ENCODE measurements at regions not wholly inside any gene's neighbourhood (a gene's known extent, or its start where the extent isn't known, plus 50 kb on each side); places are given as distances from the start of the nearest gene placed in this dataset.

DNA sequence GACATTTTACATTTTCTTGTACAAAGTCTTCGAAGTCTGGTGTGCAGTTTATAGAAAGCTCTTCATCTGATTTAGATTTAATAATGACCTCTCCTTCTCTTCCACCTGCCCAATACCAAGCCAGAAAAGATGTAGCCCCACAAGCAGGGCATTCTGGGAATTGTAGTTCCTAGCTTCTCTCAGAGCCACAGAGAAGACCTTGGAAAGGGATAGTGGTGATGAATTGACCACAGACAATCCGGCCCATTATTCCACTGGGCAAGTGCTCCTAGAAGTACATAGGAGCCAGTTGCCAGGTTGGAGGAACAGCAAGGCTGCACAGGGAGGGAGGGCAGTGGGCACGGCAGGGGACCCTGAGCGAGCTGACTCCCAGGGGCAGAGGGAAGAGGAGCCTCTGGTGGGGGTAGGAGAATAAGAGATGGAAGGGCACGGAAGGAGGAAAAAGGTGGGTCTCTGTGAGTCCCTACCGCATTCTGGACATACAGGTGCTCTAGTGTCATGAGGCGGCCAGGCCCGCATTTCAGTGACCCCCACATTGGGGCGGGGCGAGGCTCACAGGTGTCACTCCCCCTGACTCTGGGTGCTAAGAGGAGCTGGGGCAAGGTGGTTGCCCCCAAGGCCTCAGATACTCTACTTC, 152.5 kb upstream of the HAAO start:
- TF ChIP-seq POLR2A (IDR thresholded peaks at IDR 0.05), result no peak
- peaks cover 5 to 10% of the 10 kb centered on the region in 2 donors for H3K4me1 ChIP-seq
- DNase-seq, result no peak
- no peaks in the 10 kb centered on the region for H3K9me3 ChIP-seq
- H3K36me3 ChIP-seq, result no peaks in the 10 kb centered on the region
- H3K27me3 ChIP-seq, result no peaks in the 10 kb centered on the region
- H3K4me3 ChIP-seq, result no peak overlapping the region
- ATAC-seq, result no peak
- H3K27ac ChIP-seq, result no peak overlapping the region
- in situ Hi-C loops (cut with MboI; ENCODE audit: low sequenced_read_pairs in 4 of 4), result loop anchor here in 3 of 4 donors (5.0 to 25.0 kb wide), 4 partner anchors 108 to 542 kb away; no protein-coding TSS in a partner anchor
- intact Hi-C loops (cut with DNase I; ENCODE audit: low total_unique reads), result loop anchor here (5.0 kb wide), 2 partner anchors 118 to 632 kb away; no protein-coding TSS in a partner anchor

DNA sequence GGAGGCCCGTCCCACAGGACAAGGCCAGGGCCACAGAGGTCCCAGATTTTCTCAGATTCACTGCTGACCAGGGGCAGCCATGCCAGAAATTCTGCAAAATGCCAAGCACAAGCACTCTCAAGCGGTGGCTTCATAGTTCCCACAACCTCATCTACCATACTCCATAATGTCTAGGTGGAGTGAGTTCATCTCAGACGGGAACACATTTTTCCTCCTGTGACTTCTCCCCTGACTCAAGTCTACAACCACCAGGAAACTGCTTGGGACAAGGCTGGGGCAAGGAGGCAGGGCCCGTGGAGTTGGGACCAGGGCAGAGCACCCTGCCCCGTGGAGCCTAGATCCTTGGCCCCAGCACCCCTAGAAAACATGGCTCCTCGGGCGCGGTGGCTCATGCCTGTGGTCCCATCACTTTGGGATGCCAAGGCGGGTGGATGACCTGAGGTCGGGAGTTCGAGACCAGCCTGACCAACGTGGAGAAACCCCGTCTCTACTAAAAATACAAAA, 150.7 kb upstream of the HAAO start:
- H3K36me3 ChIP-seq, result no peaks in the 10 kb centered on the region
- ATAC-seq, result no peak
- no peak overlapping the region for H3K4me3 ChIP-seq
- no peaks in the 10 kb centered on the region for H3K9me3 ChIP-seq
- in situ Hi-C loops (cut with MboI; ENCODE audit: low sequenced_read_pairs in 4 of 4) (loop anchor here in 3 of 4 donors (10.0 to 25.0 kb wide), 2 partner anchors 106 to 542 kb away; no protein-coding TSS in a partner anchor), intact Hi-C loops (cut with DNase I; ENCODE audit: low total_unique reads) (no loop called here)
- H3K27ac ChIP-seq, result no peak overlapping the region
- DNase-seq, result no peak
- no peaks in the 10 kb centered on the region for H3K27me3 ChIP-seq
- TF ChIP-seq, protein P1, sequence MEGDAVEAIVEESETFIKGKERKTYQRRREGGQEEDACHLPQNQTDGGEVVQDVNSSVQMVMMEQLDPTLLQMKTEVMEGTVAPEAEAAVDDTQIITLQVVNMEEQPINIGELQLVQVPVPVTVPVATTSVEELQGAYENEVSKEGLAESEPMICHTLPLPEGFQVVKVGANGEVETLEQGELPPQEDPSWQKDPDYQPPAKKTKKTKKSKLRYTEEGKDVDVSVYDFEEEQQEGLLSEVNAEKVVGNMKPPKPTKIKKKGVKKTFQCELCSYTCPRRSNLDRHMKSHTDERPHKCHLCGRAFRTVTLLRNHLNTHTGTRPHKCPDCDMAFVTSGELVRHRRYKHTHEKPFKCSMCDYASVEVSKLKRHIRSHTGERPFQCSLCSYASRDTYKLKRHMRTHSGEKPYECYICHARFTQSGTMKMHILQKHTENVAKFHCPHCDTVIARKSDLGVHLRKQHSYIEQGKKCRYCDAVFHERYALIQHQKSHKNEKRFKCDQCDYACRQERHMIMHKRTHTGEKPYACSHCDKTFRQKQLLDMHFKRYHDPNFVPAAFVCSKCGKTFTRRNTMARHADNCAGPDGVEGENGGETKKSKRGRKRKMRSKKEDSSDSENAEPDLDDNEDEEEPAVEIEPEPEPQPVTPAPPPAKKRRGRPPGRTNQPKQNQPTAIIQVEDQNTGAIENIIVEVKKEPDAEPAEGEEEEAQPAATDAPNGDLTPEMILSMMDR (IDR thresholded peaks at IDR 0.05 in 4 of 5, conservative IDR thresholded peaks at IDR 0.05 in 1 of 5), result no peak
- no peak for TF ChIP-seq POLR2A (IDR thresholded peaks at IDR 0.05)
- H3K4me1 ChIP-seq, result peaks cover 5 to 10% of the 10 kb centered on the region in 2 donors

DNA sequence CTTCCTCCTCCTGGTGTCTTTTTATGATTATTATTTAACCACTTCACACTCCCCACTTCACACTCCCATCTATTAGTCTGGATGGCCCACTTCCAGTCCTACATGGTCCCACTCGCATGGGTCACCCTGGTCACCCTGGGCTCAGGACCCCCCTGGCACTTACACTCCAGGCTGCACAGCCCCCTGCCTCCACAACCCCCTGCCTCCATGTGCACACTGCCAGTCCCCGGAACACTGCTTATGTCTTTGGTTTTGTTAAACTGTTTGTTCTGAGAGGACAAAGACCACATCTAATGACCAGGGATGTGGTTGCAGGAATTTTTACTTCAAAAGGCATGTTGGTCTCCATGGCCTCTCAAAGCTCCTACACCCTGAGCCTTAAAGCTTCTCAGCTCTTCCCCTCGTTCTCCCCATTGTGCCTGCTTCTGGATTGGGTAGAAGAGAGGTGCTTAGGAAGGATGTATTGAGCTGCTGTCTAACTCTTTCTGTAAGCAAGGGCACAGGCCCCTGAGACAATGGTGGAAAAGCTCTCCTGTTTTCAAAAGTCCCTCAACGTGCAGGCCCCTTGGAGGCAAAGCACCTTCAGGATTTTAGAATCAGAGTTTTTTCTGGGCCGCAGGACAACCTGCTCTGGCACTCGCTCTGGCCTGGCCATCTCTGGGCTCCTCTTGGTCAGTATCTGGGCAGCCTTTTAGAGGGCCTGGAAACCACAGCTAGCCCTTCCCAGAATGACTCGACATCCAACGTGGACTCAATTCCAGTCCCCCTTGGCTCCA, 150.0 kb upstream of the HAAO start:
- DNase-seq (no peak), ATAC-seq (no peak)
- intact Hi-C loops (cut with DNase I; ENCODE audit: low total_unique reads), result no loop called here
- Histone ChIP-seq H3K27me3 (no peaks in the 10 kb centered on the region), H3K36me3 (no peaks in the 10 kb centered on the region), H3K27ac (peak overlapping the region in 3 of 4 donors; percentile 6 to 13 (median 12)), H3K4me1 (peaks cover 5 to 9% of the 10 kb centered on the region in 2 donors), H3K9me3 (no peaks in the 10 kb centered on the region), H3K4me3 (no peak overlapping the region)
- in situ Hi-C loops (cut with MboI; ENCODE audit: low sequenced_read_pairs in 4 of 4), result loop anchor here in 3 of 4 donors (10.0 to 25.0 kb wide), 2 partner anchors 105 to 542 kb away; no protein-coding TSS in a partner anchor
- TF ChIP-seq POLR2A (IDR thresholded peaks at IDR 0.05), result no peak
- TF ChIP-seq, protein P1 (IDR thresholded peaks at IDR 0.05 in 4 of 5, conservative IDR thresholded peaks at IDR 0.05 in 1 of 5), result no peak

DNA sequence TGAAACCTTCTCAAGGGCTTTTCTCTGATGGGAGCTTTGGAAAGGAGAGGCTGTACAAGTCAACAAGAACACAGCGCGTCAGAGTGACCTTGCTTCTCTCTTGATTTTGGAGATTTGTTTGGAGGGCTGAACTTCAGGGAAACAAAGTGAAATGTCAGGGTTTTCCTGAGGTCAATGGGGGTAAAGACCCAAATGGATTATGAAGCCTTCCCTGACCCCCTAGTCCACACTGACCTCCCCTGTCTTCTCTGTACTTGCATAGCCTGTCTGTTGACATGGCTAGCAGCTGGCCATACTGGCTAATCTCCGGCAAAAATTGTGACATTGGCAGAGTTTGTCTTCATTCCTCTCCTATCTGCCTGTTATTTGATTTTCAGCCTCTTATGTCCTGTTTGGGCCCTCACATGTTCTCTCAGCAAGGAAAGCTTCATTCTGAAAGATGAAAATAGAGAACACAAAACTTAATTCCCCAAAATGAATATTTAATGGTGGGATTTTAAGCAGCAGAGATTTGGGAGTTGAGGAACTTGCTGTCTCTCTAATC, 149.3 kb upstream of the HAAO start:
- in situ Hi-C loops (cut with MboI; ENCODE audit: low sequenced_read_pairs in 4 of 4), result loop anchor here in 3 of 4 donors (10.0 to 25.0 kb wide), 2 partner anchors 104 to 543 kb away; no protein-coding TSS in a partner anchor
- no peaks in the 10 kb centered on the region for H3K27me3 ChIP-seq
- no peaks in the 10 kb centered on the region for H3K9me3 ChIP-seq
- H3K4me1 ChIP-seq, result peaks cover 4 to 6% of the 10 kb centered on the region in 2 donors
- no peak overlapping the region for H3K4me3 ChIP-seq
- H3K36me3 ChIP-seq, result no peaks in the 10 kb centered on the region
- H3K27ac ChIP-seq, result peak overlapping the region in 1 of 4 donors; percentile 13
- ATAC-seq (peak in 1 of 2 donors; percentile 29), DNase-seq (no peak)
- TF ChIP-seq, protein P1 (IDR thresholded peaks at IDR 0.05 in 4 of 5, conservative IDR thresholded peaks at IDR 0.05 in 1 of 5), result no peak
- TF ChIP-seq POLR2A (IDR thresholded peaks at IDR 0.05), result no peak
- intact Hi-C loops (cut with DNase I; ENCODE audit: low total_unique reads), result no loop called here

Data from gastrocnemius medialis (tissue), 4 donors.